H9 (cell line): ENCODE measurements at regions not wholly inside any gene's neighbourhood (a gene's known extent, or its start where the extent isn't known, plus 50 kb on each side); places are given as distances from the start of the nearest gene placed in this dataset.

Experiments used
- DNase-seq: peaks from one replicate; pipeline ENCODE4 v3.0.0-alpha.2; 2017
- H2AFZ ChIP-seq: one replicate; pipeline ENCODE4 v1.6.1; 2013; ENCODE audit warnings: mild to moderate bottlenecking, low read length, control low read depth, moderate library complexity
- H2AK5ac ChIP-seq: 2 replicates; pipeline ENCODE4 v1.6.1; 2013; ENCODE audit warnings: low read length, control low read depth, mixed read lengths; ENCODE audit not compliant: insufficient read length
- H2BK120ac ChIP-seq: one replicate; pipeline ENCODE4 v1.6.1; 2013; ENCODE audit warnings: low read depth, mild to moderate bottlenecking, low read length, control low read depth, inconsistent platforms; ENCODE audit not compliant: poor library complexity, severe bottlenecking
- H2BK12ac ChIP-seq: 2 replicates; pipeline ENCODE4 v1.6.1; 2013; ENCODE audit warnings: low read length, control low read depth, mixed read lengths, low read depth; ENCODE audit not compliant: insufficient read length
- H2BK15ac ChIP-seq: 2 replicates; pipeline ENCODE4 v1.6.1; 2013; ENCODE audit warnings: low read depth, low read length, control low read depth
- H2BK20ac ChIP-seq: one replicate; pipeline ENCODE4 v1.6.1; 2013; ENCODE audit warnings: low read depth, mild to moderate bottlenecking, low read length, control low read depth, inconsistent platforms; ENCODE audit not compliant: poor library complexity, severe bottlenecking
- H2BK5ac ChIP-seq: 2 replicates; pipeline ENCODE4 v1.6.1; 2013; ENCODE audit warnings: low read length, control low read depth, mixed read lengths; ENCODE audit not compliant: insufficient read length
- H3K14ac ChIP-seq: 2 replicates; pipeline ENCODE4 v1.6.1; 2013; ENCODE audit warnings: low read length, control low read depth; ENCODE audit not compliant: insufficient read depth
- H3K18ac ChIP-seq: 2 replicates; pipeline ENCODE4 v1.6.1; 2013; ENCODE audit warnings: low read depth, mild to moderate bottlenecking, mixed read lengths, low read length, control low read depth; ENCODE audit not compliant: insufficient read length
- H3K23ac ChIP-seq: 2 replicates; pipeline ENCODE4 v1.6.1; 2013; ENCODE audit warnings: low read length, control low read depth, mixed read lengths, low read depth; ENCODE audit not compliant: insufficient read length
- H3K23me2 ChIP-seq: 2 replicates; pipeline ENCODE4 v1.6.1; 2013; ENCODE audit warnings: low read depth, mild to moderate bottlenecking, mixed read lengths, low read length, control low read depth; ENCODE audit not compliant: insufficient read length, poor library complexity, severe bottlenecking
- H3K27ac ChIP-seq: 2 replicates; pipeline ENCODE4 v1.5.1; 2013; ENCODE audit warnings: low read length, control low read depth, mixed read lengths, low read depth; ENCODE audit not compliant: insufficient read length
- H3K27me3 ChIP-seq: 2 replicates; pipeline ENCODE4 v1.6.1; 2013; ENCODE audit warnings: low read length, control low read depth, inconsistent platforms; ENCODE audit not compliant: insufficient read depth
- H3K4ac ChIP-seq: 2 replicates; pipeline ENCODE4 v1.6.1; 2013; ENCODE audit warnings: low read depth, mild to moderate bottlenecking, control low read depth, inconsistent platforms, low read length, moderate library complexity
- H3K4me1 ChIP-seq: 2 replicates; pipeline ENCODE4 v1.6.1; 2013; ENCODE audit warnings: low read length, control low read depth, inconsistent platforms; ENCODE audit not compliant: insufficient read depth
- H3K4me2 ChIP-seq: 2 replicates; pipeline ENCODE4 v1.6.1; 2013; ENCODE audit warnings: low read length, control low read depth, mixed read lengths; ENCODE audit not compliant: insufficient read length, insufficient read depth
- H3K56ac ChIP-seq: 2 replicates; pipeline ENCODE4 v1.6.1; 2013; ENCODE audit warnings: low read depth, mild to moderate bottlenecking, mixed read lengths, low read length, control low read depth; ENCODE audit not compliant: insufficient read length
- H3K79me1 ChIP-seq: 2 replicates; pipeline ENCODE4 v1.6.1; 2013; ENCODE audit warnings: low read depth, mild to moderate bottlenecking, moderate library complexity, low read length, control low read depth, inconsistent platforms; ENCODE audit not compliant: insufficient read depth, poor library complexity, severe bottlenecking
- H3K79me2 ChIP-seq: 2 replicates; pipeline ENCODE4 v1.6.1; 2013; ENCODE audit warnings: low read length, control low read depth, inconsistent platforms; ENCODE audit not compliant: insufficient read depth
- H3K9ac ChIP-seq: 2 replicates; pipeline ENCODE4 v1.6.1; 2013; ENCODE audit warnings: low read length, control low read depth, mixed read lengths; ENCODE audit not compliant: insufficient read length; ENCODE audit errors: extremely low read depth
- H3K9me3 ChIP-seq: one replicate; pipeline ENCODE4 v1.6.1; 2013; ENCODE audit warnings: low read depth, low read length, inconsistent platforms; ENCODE audit not compliant: control insufficient read depth
- H3T11ph ChIP-seq: one replicate; pipeline ENCODE4 v1.6.1; 2013; ENCODE audit warnings: mild to moderate bottlenecking, low read length, control low read depth, inconsistent platforms
- H4K20me1 ChIP-seq: one replicate; pipeline ENCODE4 v1.6.1; 2013; ENCODE audit not compliant: control insufficient read depth, insufficient read length, insufficient read depth
- H4K5ac ChIP-seq: 2 replicates; pipeline ENCODE4 v1.6.1; 2013; ENCODE audit warnings: low read depth, mild to moderate bottlenecking, mixed read lengths, low read length, control low read depth; ENCODE audit not compliant: insufficient read length
- H4K8ac ChIP-seq: replicated peaks from 2 replicates; pipeline ENCODE4 v1.6.1; 2013; ENCODE audit warnings: low read length, control low read depth, mixed read lengths, low read depth; ENCODE audit not compliant: insufficient read length
- H4K91ac ChIP-seq: 2 replicates; pipeline ENCODE4 v1.6.1; 2013; ENCODE audit warnings: low read depth, mild to moderate bottlenecking, moderate library complexity, mixed read lengths, low read length, control low read depth; ENCODE audit not compliant: insufficient read length
- H3K27ac Mint-ChIP-seq, 3 experiments: 2 replicates in 2 of 3; 3 replicates in 1 of 3; pipeline ENCODE4 v1.8.0; 2020 to 2021; ENCODE audit warnings: mixed read lengths in 3 of 3, mild to moderate bottlenecking in 1 of 3, moderate library complexity in 1 of 3
- H3K27me3 Mint-ChIP-seq: 2 replicates; pipeline ENCODE4 v1.8.0; 2021; ENCODE audit warnings: low read depth, mild to moderate bottlenecking, moderate library complexity, mixed read lengths
- H3K36me3 Mint-ChIP-seq, 3 experiments: 2 replicates in 2 of 3; 3 replicates in 1 of 3; pipeline ENCODE4 v1.8.0; 2020 to 2021; ENCODE audit warnings: low read depth in 3 of 3, mixed read lengths in 3 of 3; ENCODE audit not compliant: insufficient read depth in 1 of 3
- H3K4me1 Mint-ChIP-seq, 2 experiments: 2 replicates each; pipeline ENCODE4 v1.8.0; 2020; ENCODE audit warnings: mixed read lengths in 2 of 2
- H3K4me3 Mint-ChIP-seq, 2 experiments: 2 replicates in 1 of 2; 3 replicates in 1 of 2; pipeline ENCODE4 v1.8.0; 2020 to 2021; ENCODE audit warnings: mild to moderate bottlenecking in 2 of 2, mixed read lengths in 2 of 2, moderate library complexity in 1 of 2
- H3K9me3 Mint-ChIP-seq, 2 experiments: 2 replicates in 1 of 2; 3 replicates in 1 of 2; pipeline ENCODE4 v1.8.0; 2020; ENCODE audit warnings: mild to moderate bottlenecking in 2 of 2, mixed read lengths in 2 of 2, moderate library complexity in 1 of 2
- WGBS: extraction: QIAGEN DNeasy Blood & Tissue Kit; methylation state at CpG from one replicate; pipeline ENCODE4 v1.1.7; 2013; ENCODE audit warnings: missing lambda C conversion rate, low lambda C conversion rate, mixed read lengths; ENCODE audit not compliant: insufficient read length; ENCODE audit errors: extremely low coverage; 5-methylcytosine and 5-hydroxymethylcytosine counted together
- TF ChIP-seq, protein P1 (sequence below): fragments of 200-600 bp; sonication (generic); conservative IDR thresholded peaks from 3 replicates; pipeline ENCODE4 v1.8.0; 2021; ENCODE audit warnings: antibody characterized with exemption, mild to moderate bottlenecking

DNA sequence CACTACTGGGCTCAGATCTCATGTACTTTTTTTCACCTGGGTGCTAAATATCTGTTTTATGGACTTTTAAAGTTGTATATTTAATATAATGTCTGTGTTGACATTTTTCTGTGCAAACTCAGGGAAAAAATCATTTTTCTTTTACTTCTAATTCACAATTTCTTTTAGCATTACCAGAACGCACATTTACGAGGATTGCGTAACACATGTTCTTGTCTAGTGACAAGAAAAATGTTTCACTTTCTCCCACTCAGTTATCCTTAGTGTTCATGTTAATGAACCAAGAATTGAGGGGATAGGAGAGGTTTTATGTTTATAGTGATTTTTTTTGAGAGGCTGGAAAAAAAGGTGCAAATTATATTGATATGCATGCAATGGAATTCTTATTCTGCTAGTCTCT lies 86.3 kb upstream of the PJA2 start:
- Histone ChIP-seq H3K4ac (no peak overlapping the region), H4K5ac (no peak overlapping the region), H3K23me2 (no peaks in the 10 kb centered on the region), H2AK5ac (no peak overlapping the region), H3K9ac (no peak overlapping the region), H2BK5ac (no peak overlapping the region), H2BK20ac (no peak overlapping the region), H3K4me2 (no peak overlapping the region), H3K18ac (no peak overlapping the region), H3T11ph (no peak overlapping the region), H3K23ac (no peak overlapping the region), H3K27me3 (no peaks in the 10 kb centered on the region), H2BK12ac (no peak overlapping the region), H2AFZ (no peak overlapping the region), H3K27ac (no peak overlapping the region), H3K4me1 (no peaks in the 10 kb centered on the region), H4K91ac (no peak overlapping the region), H3K79me2 (no peaks in the 10 kb centered on the region), H4K20me1 (no peaks in the 10 kb centered on the region), H3K79me1 (no peaks in the 10 kb centered on the region), H2BK120ac (no peak overlapping the region), H3K56ac (no peak overlapping the region), H2BK15ac (no peak overlapping the region), H3K14ac (no peak overlapping the region), H4K8ac (no peak overlapping the region), H3K9me3 (no peaks in the 10 kb centered on the region)
- TF ChIP-seq, protein P1, sequence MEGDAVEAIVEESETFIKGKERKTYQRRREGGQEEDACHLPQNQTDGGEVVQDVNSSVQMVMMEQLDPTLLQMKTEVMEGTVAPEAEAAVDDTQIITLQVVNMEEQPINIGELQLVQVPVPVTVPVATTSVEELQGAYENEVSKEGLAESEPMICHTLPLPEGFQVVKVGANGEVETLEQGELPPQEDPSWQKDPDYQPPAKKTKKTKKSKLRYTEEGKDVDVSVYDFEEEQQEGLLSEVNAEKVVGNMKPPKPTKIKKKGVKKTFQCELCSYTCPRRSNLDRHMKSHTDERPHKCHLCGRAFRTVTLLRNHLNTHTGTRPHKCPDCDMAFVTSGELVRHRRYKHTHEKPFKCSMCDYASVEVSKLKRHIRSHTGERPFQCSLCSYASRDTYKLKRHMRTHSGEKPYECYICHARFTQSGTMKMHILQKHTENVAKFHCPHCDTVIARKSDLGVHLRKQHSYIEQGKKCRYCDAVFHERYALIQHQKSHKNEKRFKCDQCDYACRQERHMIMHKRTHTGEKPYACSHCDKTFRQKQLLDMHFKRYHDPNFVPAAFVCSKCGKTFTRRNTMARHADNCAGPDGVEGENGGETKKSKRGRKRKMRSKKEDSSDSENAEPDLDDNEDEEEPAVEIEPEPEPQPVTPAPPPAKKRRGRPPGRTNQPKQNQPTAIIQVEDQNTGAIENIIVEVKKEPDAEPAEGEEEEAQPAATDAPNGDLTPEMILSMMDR: no peak
- DNase-seq: no peak
- H3K36me3 Mint-ChIP-seq: no peaks in the 10 kb centered on the region
- WGBS: no CpG with 5 or more reads among the region's 3 CpGs
- no peak overlapping the region for H3K27ac Mint-ChIP-seq
- H3K4me3 Mint-ChIP-seq: no peak overlapping the region
- H3K9me3 Mint-ChIP-seq: no peaks in the 10 kb centered on the region
- peaks cover 0 to 5% of the 10 kb centered on the region in 2 experiments; a peak in 2 of 4 replicates for H3K4me1 Mint-ChIP-seq
- no peaks in the 10 kb centered on the region; the same call in 1 of the 2 replicates for H3K27me3 Mint-ChIP-seq
